Keratinocyte (primary cell): ENCODE measurements at regions not wholly inside any gene's neighbourhood (a gene's known extent, or its start where the extent isn't known, plus 50 kb on each side); places are given as distances from the start of the nearest gene placed in this dataset.
A peak's percentile ranks its signal among the peaks of the same experiment; 100 is the strongest.

ENCODE experiments used
- DNase-seq: peaks from one replicate; pipeline ENCODE4 v3.0.0-alpha.2; 2011; ENCODE audit warnings: low read depth, missing footprints, low spot score
- FAIRE-seq: peaks from 2 replicates; lab custom pipeline; 2011; peaks lifted over from hg19 to GRCh38; lab: Jason Lieb, UNC
- H2AFZ ChIP-seq: 2 replicates; pipeline ENCODE4 v1.6.0; 2012; ENCODE audit warnings: low read length, control low read depth, inconsistent platforms; ENCODE audit not compliant: control insufficient read depth
- H3K27ac ChIP-seq: 2 replicates; pipeline ENCODE4 v1.5.1; 2011; ENCODE audit warnings: low read length; ENCODE audit not compliant: control insufficient read depth, insufficient read depth
- H3K27me3 ChIP-seq: 3 replicates; pipeline ENCODE4 v1.6.0; 2011; ENCODE audit warnings: low read length; ENCODE audit not compliant: control insufficient read depth, insufficient read depth; ENCODE audit errors: extremely low read depth
- H3K36me3 ChIP-seq, 2 experiments: 2 replicates in 1 of 2; 3 replicates in 1 of 2; pipeline ENCODE4 v1.5.1; 2011; ENCODE audit warnings: low read length in 2 of 2, mild to moderate bottlenecking in 1 of 2; ENCODE audit not compliant: control insufficient read depth in 2 of 2, insufficient read depth in 2 of 2; ENCODE audit errors: extremely low read depth in 1 of 2
- H3K4me1 ChIP-seq: 3 replicates; pipeline ENCODE4 v1.5.1; 2011; ENCODE audit warnings: low read length; ENCODE audit not compliant: control insufficient read depth, insufficient read depth; ENCODE audit errors: extremely low read depth
- H3K4me2 ChIP-seq: 3 replicates; pipeline ENCODE4 v1.6.0; 2011; ENCODE audit warnings: low read depth, low read length; ENCODE audit not compliant: control insufficient read depth, insufficient read depth; ENCODE audit errors: extremely low read depth
- H3K4me3 ChIP-seq, 3 experiments: fragments of 200-600 bp in 1 of 3; sonication (generic) in 1 of 3; 2 replicates in 2 of 3; 3 replicates in 1 of 3; pipeline ENCODE4 v1.5.1; 2011 to 2016; ENCODE audit warnings: low read length in 3 of 3, mild to moderate bottlenecking in 3 of 3, control low read depth in 2 of 3, inconsistent platforms in 1 of 3, low read depth in 1 of 3, mixed read lengths in 1 of 3, mixed run types in 1 of 3, moderate library complexity in 1 of 3; ENCODE audit not compliant: control insufficient read depth in 2 of 3, insufficient read depth in 2 of 3; ENCODE audit errors: extremely low read depth in 1 of 3
- H3K79me2 ChIP-seq: 2 replicates; pipeline ENCODE4 v1.6.0; 2012; ENCODE audit warnings: low read length; ENCODE audit not compliant: control insufficient read depth, insufficient read depth
- H3K9ac ChIP-seq: 3 replicates; pipeline ENCODE4 v1.6.0; 2011; ENCODE audit warnings: low read length; ENCODE audit not compliant: control insufficient read depth, insufficient read depth; ENCODE audit errors: extremely low read depth
- H3K9me1 ChIP-seq: 3 replicates; pipeline ENCODE4 v1.6.0; 2011; ENCODE audit warnings: low read length; ENCODE audit not compliant: control insufficient read depth, insufficient read depth; ENCODE audit errors: extremely low read depth
- H3K9me3 ChIP-seq: 2 replicates; pipeline ENCODE4 v1.5.1; 2012; ENCODE audit warnings: low read depth, low read length; ENCODE audit not compliant: control insufficient read depth
- H4K20me1 ChIP-seq: 3 replicates; pipeline ENCODE4 v1.6.0; 2011; ENCODE audit warnings: low read length; ENCODE audit not compliant: control insufficient read depth, insufficient read depth; ENCODE audit errors: extremely low read depth
- CTCF ChIP-seq, 3 experiments: IDR thresholded peaks in 1 of 3; conservative IDR thresholded peaks in 1 of 3; optimal IDR thresholded peaks in 1 of 3; 2 replicates in 2 of 3; 3 replicates in 1 of 3; pipeline versions ENCODE3 to v1.5.1; 2011; ENCODE audit warnings: low read length in 3 of 3, mild to moderate bottlenecking in 3 of 3, moderate library complexity in 2 of 3, control low read depth in 1 of 3, inconsistent platforms in 1 of 3; ENCODE audit not compliant: insufficient read depth in 2 of 3; ENCODE audit errors: extremely low read depth in 1 of 3
- EZH2 ChIP-seq: IDR thresholded peaks from one replicate; pipeline ENCODE4 v1.6.1; 2012; ENCODE audit warnings: inconsistent platforms, mild to moderate bottlenecking, low read length, moderate library complexity
- dilution Hi-C: fragments of 300-500 bp; cut with MboI; formaldehyde crosslinking; loops from one replicate; pipeline ENCODE4 v1.7.0; 2020; ENCODE audit warnings: low sequenced_read_pairs; ENCODE audit not compliant: extremely low pct_ligation_motif_present

DNA sequence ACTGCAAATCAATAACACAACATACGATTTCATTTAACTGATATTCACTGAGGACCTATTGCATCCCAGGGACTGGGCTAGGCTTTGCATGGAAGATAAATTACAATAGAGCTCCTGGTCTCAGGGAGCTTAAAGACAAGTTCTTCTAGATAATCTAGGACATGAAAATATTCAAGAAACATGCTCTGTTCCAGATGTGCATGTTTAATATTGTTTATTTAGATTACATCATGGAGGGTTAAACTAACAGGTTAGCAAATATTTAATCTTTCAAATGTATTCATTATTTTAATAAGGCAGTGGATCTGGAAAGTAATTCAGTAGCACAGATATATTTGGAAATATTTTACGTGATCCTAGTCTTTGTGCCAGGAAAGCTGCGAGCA, 2430.3 kb downstream of the PCDH7 start:
- H2AFZ ChIP-seq: no peak overlapping the region
- H3K9me1 ChIP-seq: no peaks in the 10 kb centered on the region
- no peaks in the 10 kb centered on the region for H3K36me3 ChIP-seq
- H3K79me2 ChIP-seq: no peaks in the 10 kb centered on the region
- FAIRE-seq (no peak), DNase-seq (no peak)
- dilution Hi-C loops: no loop called here
- H3K4me1 ChIP-seq: no peaks in the 10 kb centered on the region
- no peaks in the 10 kb centered on the region for H3K9me3 ChIP-seq
- H3K9ac ChIP-seq: no peak overlapping the region
- H3K4me3 ChIP-seq: no peak overlapping the region
- H3K27ac ChIP-seq: no peak overlapping the region
- H3K4me2 ChIP-seq: no peak overlapping the region
- no peaks in the 10 kb centered on the region for H3K27me3 ChIP-seq
- no peaks in the 10 kb centered on the region for H4K20me1 ChIP-seq
- TF ChIP-seq EZH2 (no peak), CTCF (optimal IDR thresholded peaks at IDR 0.05 in 1 of 3, IDR thresholded peaks at IDR 0.05 in 1 of 3, conservative IDR thresholded peaks at IDR 0.05 in 1 of 3; ENCODE audit: extremely low read depth in 1 of 3, insufficient read depth in 2 of 3, low read length in 3 of 3) (no peak)

- Histone ChIP-seq H3K9me1 (no peaks in the 10 kb centered on the region), H4K20me1 (no peaks in the 10 kb centered on the region), H3K36me3 (no peaks in the 10 kb centered on the region), H3K4me1 (no peaks in the 10 kb centered on the region), H3K9ac (no peak overlapping the region), H3K4me3 (no peak overlapping the region), H3K79me2 (no peaks in the 10 kb centered on the region), H2AFZ (no peak overlapping the region), H3K9me3 (no peaks in the 10 kb centered on the region), H3K27ac (no peak overlapping the region), H3K27me3 (no peaks in the 10 kb centered on the region), H3K4me2 (no peak overlapping the region)
- dilution Hi-C loops: no loop called here
- TF ChIP-seq EZH2 (no peak), CTCF (optimal IDR thresholded peaks at IDR 0.05 in 1 of 3, IDR thresholded peaks at IDR 0.05 in 1 of 3, conservative IDR thresholded peaks at IDR 0.05 in 1 of 3; ENCODE audit: extremely low read depth in 1 of 3, insufficient read depth in 2 of 3, low read length in 3 of 3) (peak in 2 of 3 experiments; percentile 35 to 36)
- DNase-seq (no peak), FAIRE-seq (no peak)
Measured at GRCh38 chr4:33160126-33160525, 2440.0 kb downstream of the PCDH7 start.
